ENCODE measurements at regions not wholly inside any gene's neighbourhood (a gene's known extent, or its start where the extent isn't known, plus 50 kb on each side); places are given as distances from the start of the nearest gene placed in this dataset.

DNA sequence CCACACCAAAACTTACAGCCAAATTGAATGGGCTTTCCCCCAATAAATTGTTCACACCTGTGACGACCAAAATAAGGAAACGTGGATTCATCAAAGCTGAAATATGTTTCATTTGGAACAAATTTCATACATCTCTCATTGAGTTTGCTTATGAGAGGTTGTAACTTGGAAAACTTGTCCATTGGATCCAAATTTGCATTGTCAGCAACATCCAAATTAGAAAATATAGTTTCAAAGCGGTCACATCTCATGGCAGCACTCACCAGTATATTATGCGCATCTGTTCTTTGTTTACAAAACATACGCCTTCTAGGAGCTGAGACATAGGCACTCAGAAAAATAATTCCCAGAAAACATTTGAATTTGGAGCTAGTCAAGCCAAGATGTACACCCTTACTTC is 1028.2 kb upstream of the USP15 start:
- no peaks in the 10 kb centered on the region for H3K36me3 ChIP-seq (ENCODE audit: control insufficient read depth in 1 of 2, insufficient read depth in 2 of 2, low read length in 2 of 2)
- no peaks in the 10 kb centered on the region for H3K79me2 ChIP-seq (ENCODE audit: insufficient read depth, low read length)
- no peak overlapping the region for H3K27ac ChIP-seq (ENCODE audit: low read depth, low read length)
- TF ChIP-seq EZH2 (IDR thresholded peaks at IDR 0.05) (no peak), SP1 (IDR thresholded peaks at IDR 0.05; ENCODE audit: low read depth) (no peak), ZFX (IDR thresholded peaks at IDR 0.05) (no peak), CBX3 (IDR thresholded peaks at IDR 0.05; ENCODE audit: low read depth) (no peak), POLR2AphosphoS5 (IDR thresholded peaks at IDR 0.05; ENCODE audit: low read depth, low read length) (no peak), CEBPB (IDR thresholded peaks at IDR 0.05; ENCODE audit: low read depth) (no peak), EZH2phosphoT487 (IDR thresholded peaks at IDR 0.05; ENCODE audit: borderline replicate concordance) (no peak), MAX (IDR thresholded peaks at IDR 0.05) (no peak), EGR1 (IDR thresholded peaks at IDR 0.05; ENCODE audit: low read depth) (no peak), POLR2A (IDR thresholded peaks at IDR 0.05; ENCODE audit: borderline replicate concordance, extremely low read depth, insufficient read depth, insufficient read length) (no peak), TCF7L2 (IDR thresholded peaks at IDR 0.05; ENCODE audit: borderline replicate concordance, extremely low read depth, insufficient read depth, insufficient read length) (no peak), ZNF274 (IDR thresholded peaks at IDR 0.05; ENCODE audit: low read depth, low read length) (no peak), RAD21 (IDR thresholded peaks at IDR 0.05; ENCODE audit: low read depth) (no peak), CTCF (IDR thresholded peaks at IDR 0.05 in 2 of 3, conservative IDR thresholded peaks at IDR 0.05 in 1 of 3; ENCODE audit: borderline replicate concordance in 1 of 3, insufficient read depth in 1 of 3, low read depth in 2 of 3, low read length in 2 of 3) (no peak), YY1 (IDR thresholded peaks at IDR 0.05; ENCODE audit: extremely low read depth, insufficient replicate concordance, low read depth, low read length) (no peak)
- TF ChIP-seq, protein P1, sequence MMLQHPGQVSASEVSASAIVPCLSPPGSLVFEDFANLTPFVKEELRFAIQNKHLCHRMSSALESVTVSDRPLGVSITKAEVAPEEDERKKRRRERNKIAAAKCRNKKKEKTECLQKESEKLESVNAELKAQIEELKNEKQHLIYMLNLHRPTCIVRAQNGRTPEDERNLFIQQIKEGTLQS (IDR thresholded peaks at IDR 0.05), result no peak
- TF ChIP-seq, protein P2, sequence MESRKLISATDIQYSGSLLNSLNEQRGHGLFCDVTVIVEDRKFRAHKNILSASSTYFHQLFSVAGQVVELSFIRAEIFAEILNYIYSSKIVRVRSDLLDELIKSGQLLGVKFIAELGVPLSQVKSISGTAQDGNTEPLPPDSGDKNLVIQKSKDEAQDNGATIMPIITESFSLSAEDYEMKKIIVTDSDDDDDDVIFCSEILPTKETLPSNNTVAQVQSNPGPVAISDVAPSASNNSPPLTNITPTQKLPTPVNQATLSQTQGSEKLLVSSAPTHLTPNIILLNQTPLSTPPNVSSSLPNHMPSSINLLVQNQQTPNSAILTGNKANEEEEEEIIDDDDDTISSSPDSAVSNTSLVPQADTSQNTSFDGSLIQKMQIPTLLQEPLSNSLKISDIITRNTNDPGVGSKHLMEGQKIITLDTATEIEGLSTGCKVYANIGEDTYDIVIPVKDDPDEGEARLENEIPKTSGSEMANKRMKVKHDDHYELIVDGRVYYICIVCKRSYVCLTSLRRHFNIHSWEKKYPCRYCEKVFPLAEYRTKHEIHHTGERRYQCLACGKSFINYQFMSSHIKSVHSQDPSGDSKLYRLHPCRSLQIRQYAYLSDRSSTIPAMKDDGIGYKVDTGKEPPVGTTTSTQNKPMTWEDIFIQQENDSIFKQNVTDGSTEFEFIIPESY (IDR thresholded peaks at IDR 0.05; ENCODE audit: extremely low read depth, insufficient replicate concordance, low read length), result no peak
- TF ChIP-seq, protein P3, sequence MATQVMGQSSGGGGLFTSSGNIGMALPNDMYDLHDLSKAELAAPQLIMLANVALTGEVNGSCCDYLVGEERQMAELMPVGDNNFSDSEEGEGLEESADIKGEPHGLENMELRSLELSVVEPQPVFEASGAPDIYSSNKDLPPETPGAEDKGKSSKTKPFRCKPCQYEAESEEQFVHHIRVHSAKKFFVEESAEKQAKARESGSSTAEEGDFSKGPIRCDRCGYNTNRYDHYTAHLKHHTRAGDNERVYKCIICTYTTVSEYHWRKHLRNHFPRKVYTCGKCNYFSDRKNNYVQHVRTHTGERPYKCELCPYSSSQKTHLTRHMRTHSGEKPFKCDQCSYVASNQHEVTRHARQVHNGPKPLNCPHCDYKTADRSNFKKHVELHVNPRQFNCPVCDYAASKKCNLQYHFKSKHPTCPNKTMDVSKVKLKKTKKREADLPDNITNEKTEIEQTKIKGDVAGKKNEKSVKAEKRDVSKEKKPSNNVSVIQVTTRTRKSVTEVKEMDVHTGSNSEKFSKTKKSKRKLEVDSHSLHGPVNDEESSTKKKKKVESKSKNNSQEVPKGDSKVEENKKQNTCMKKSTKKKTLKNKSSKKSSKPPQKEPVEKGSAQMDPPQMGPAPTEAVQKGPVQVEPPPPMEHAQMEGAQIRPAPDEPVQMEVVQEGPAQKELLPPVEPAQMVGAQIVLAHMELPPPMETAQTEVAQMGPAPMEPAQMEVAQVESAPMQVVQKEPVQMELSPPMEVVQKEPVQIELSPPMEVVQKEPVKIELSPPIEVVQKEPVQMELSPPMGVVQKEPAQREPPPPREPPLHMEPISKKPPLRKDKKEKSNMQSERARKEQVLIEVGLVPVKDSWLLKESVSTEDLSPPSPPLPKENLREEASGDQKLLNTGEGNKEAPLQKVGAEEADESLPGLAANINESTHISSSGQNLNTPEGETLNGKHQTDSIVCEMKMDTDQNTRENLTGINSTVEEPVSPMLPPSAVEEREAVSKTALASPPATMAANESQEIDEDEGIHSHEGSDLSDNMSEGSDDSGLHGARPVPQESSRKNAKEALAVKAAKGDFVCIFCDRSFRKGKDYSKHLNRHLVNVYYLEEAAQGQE (IDR thresholded peaks at IDR 0.05; ENCODE audit: low read depth), result no peak
- DNase-seq (ENCODE audit: low read depth, low spot score) (no peak), ATAC-seq (no peak)
- H2AFZ ChIP-seq (ENCODE audit: low read depth, low read length, poor library complexity, severe bottlenecking), result no peak overlapping the region
- intact Hi-C loops (cut with micrococcal nuclease), result no loop called here
- CTCF ChIA-PET, result no interaction called here
- H3K9me3 ChIP-seq (ENCODE audit: control insufficient read depth in 1 of 2, insufficient read depth in 1 of 2, low read depth in 1 of 2, low read length in 2 of 2), result no peaks in the 10 kb centered on the region
- BruUV-seq (replicated peaks), result no TSS peak
- POLR2A ChIA-PET, result no interaction called here
- no peaks in the 10 kb centered on the region for H3K27me3 ChIP-seq (ENCODE audit: insufficient read depth, low read length)
- H3K9ac ChIP-seq (ENCODE audit: low read length), result no peak overlapping the region
- no peak overlapping the region for H3K4me2 ChIP-seq (ENCODE audit: low read length)
- H3K9me2 ChIP-seq (ENCODE audit: insufficient read depth), result no peaks in the 10 kb centered on the region
- no peak overlapping the region for H3K4me3 ChIP-seq (replicated peaks in 1 of 2; ENCODE audit: low read depth in 1 of 2, low read length in 2 of 2)
- RAD21 ChIA-PET (ENCODE audit: low non-redundant PET in 1 of 2, low total read pairs in 2 of 2, uncharacterized antibody in 2 of 2, unreplicated experiment in 2 of 2), result no interaction called here
- no peaks in the 10 kb centered on the region for H4K20me1 ChIP-seq (ENCODE audit: insufficient read depth)
- H3K4me1 ChIP-seq (ENCODE audit: control insufficient read depth in 1 of 2, insufficient read depth in 2 of 2, low read length in 2 of 2), result no peaks in the 10 kb centered on the region
